ENCODE measurements at regions not wholly inside any gene's neighbourhood (a gene's known extent, or its start where the extent isn't known, plus 50 kb on each side); places are given as distances from the start of the nearest gene placed in this dataset.
A peak's percentile ranks its signal among the peaks of the same experiment; 100 is the strongest.
"Not testable (repeated sequence)": the region's sequence is repeated elsewhere in the genome, so short reads cannot be mapped to it uniquely, and the experiment has no call there.

DNA sequence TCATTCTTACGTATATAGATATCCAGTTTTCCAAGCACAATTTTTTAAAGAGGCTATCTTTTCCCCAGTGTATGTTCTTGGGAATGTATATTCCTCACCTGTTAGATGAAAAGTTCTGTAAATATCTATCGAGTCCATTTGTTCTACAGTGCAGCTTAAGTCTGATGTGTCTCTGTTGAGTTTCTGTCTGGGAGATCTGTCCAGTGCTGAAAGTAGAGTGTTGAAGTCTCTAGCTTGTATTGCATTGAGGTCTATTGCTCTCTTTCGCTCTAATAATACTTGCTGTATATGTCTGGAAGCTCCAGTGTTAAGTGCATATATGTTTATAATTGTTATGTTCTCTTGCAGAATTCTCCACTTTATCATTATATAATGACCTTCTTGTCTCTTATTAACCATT, 373.1 kb downstream of the PPARGC1A start:
- no peak for DNase-seq

DNA sequence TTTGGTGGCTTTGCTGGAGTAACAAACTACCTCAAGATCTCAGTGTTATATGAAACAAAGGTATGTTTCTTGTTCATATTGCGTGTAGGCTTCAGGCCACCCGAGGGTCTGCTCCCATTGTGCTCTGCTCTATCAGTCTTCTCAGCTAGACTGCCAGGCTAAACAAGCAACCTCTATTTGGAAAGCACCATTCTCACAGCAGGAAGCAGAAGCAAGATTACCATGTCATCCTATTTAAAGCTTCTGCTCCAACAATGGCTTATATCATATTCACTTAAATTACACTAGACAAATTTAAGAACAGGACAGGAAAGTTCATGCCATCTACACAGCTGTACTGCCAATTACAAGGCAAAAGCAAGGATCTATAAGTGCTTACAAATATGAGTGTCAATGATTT, 385.8 kb downstream of the PPARGC1A start:
- no peak for DNase-seq

- DNase-seq, result no peak
Observed at GRCh38 chr4:23500894-23501449, 388.9 kb downstream of the PPARGC1A start.

DNA sequence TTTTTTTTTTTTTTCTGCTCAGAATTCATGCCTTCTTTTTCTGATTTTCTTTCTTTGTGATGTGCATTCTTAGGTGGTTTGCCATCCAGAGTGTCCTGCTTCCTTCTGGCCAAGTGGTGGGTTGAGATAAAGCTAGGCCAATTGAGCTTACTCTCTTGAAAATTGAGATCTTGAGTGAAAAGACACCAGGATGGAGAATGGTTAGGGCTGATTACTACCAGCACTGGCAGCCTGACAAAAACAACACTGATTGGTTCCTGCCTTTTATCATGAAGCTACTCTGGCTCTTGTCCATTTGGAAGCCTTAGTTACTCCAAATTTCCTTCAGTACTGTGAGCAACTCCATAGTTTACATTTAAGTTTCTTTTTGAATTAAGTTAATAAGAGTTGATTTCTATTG, 404.0 kb downstream of the PPARGC1A start:
- no peak for DNase-seq

GRCh38 chr4:23484689-23485088, 405.2 kb downstream of the PPARGC1A start:
- DNase-seq, result no peak

DNA sequence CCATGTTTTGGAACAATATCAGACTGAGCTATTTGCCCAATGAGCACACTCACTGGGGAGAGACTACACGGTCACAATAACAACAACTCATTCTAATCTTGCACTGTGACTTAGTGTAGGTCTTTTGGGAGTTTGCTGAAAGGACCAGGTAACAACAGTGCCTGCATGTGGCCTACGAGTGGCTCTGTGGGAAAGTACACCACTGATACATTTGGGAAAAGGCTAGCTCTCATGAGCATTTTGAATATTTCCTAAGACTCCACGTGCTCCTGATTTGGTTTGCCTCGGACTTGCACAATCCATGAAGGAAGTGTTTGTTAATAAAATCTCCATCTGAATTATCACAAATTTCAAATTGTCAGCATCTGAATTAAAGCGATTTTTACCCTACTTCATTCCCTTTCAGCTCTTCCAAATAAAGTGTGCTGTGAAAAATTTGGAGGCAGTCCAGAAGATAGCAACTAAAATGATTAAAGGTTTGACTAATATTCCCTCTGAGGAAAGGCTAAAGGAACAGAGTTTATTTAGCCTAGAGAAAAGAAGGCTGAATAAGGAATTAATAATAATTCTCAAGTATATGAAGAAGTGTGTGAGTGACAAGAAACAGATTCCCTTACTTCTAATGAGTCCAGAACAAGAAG, 406.4 kb downstream of the PPARGC1A start:
- DNase-seq, result no peak

- no peak for DNase-seq
Observed at GRCh38 chr4:23481566-23481965, 408.3 kb downstream of the PPARGC1A start.

DNA sequence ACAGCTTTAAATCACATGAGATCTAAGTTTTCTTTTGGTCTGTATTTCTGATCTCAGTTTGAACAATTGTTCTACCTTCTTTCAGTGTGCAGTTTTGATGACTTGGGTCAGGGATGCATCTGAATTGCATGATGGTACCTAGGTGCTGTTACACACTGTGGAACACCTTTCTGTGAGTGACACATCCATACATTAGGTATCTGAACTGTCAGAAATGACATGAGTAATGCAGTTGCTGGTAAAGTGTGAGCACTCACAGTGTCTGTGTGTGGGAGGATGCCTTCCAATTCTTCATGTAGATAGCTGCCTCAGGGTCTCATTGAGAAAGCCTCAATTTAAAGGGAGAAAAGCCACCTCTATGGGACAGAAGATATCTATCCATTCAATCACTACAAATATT, 411.9 kb downstream of the PPARGC1A start:
- no peak for DNase-seq

- DNase-seq, result no peak
Observed at GRCh38 chr4:23476515-23477090, 413.2 kb downstream of the PPARGC1A start.

- no peak for DNase-seq
Observed at GRCh38 chr4:23463071-23463470, 426.8 kb downstream of the PPARGC1A start.

DNA sequence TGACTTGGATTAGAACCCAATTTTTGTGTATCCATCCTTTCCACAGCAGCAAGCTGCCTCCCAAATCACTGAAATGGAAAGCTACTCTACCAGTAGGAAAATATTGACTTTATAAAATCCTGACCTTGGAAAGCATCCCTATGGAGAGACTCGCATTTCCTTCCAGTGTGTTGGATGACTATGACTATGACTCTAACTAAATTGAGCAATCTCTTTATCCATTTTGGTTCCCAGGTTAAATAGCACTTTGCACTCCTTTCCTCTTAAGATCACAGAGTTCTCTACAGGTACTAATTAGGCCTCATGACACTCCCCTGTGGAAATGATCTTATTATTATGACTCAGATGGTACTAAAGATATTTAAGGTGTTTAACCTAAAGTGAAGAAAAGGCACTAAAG, 431.8 kb downstream of the PPARGC1A start:
- DNase-seq, result no peak

- DNase-seq, result no peak
Observed at GRCh38 chr4:23456864-23457263, 433.0 kb downstream of the PPARGC1A start.

- DNase-seq, result peak in 1 of 2 experiments; percentile 25
Observed at GRCh38 chr4:23455456-23456158, 434.2 kb downstream of the PPARGC1A start.

DNA sequence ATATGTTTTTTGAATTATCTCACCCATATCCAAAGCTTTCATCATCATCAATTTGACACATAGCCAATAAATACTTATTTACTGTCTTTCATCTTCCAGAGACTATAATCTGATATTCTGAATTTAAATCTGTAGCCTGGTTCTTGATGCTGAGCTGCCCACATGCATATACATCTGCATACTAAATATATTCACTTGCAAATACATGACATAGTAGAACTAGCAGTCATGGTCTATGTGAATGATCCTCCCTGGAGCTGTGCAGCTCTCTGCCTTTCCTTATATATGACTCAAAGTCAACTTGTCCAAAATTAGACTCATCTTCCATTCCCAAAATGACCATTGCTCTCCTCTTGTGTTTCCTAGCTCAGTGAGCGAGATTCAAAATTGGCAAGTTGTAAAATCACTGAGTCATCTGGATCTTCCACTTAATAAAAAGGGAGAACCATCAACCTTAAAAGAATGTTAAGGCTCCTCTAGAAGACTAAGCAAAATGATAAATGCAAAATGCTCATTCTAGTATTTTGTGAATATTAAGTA, 448.2 kb downstream of the PPARGC1A start:
- no peak for DNase-seq

GRCh38 chr4:23438764-23439163, 451.1 kb downstream of the PPARGC1A start:
- DNase-seq, result no peak

DNA sequence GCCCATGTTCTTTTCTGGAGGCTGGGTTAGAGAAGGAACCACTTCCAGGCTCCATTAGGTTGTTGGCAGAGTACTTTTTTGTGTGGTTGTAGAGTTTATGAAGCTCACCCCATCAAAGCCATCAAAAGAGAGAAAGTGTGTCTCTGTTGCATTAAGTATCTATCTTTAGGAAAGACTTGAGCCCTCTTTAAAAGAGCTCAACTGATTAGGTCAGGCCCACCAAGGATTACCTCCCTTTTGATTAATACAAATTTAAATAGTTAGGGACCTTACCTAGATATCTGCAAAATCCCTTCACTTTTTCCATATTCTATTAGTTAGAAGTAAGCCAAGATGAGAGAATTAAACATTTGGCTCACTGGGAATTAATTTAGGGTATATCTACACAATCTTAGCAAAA, 460.4 kb downstream of the PPARGC1A start:
- no peak for DNase-seq

DNA sequence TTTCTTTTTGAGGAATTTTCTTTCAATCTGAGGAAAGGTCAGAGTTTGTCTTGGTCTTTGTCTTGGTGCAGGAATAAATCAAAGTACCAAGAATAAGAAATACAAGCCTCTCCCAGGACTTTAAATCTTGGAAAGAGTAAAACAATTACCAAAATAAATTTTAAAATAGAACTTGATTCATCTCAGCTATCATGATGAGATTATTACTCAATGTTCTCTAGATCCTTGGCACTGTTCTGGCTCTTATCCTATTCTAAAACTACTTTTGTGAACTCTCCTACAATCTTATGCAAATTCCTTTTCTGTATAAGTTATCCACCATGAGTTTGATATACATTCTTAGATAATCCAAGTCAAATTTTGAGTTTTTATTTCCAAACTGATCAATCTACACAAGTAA, 464.3 kb downstream of the PPARGC1A start:
- no peak for DNase-seq

DNA sequence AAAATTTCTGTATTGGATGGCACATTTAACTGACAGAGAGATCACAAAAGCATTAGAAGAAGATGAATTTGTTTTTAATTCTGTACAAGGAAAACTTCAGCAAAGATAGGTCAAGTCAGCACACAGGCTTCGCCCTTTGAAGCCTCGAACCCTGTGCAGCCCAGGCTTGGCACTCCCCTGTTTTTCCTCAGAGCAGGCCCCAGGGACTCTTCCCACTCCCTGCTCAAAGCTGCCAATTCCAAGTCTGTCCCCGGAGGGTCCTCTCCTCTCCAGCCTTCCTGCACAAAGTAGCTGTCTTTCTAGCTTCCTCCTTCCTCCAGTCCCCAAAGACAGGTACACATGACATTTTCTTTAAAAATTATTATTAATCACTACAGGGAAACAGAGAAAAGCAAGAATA, 466.3 kb downstream of the PPARGC1A start:
- no peak for DNase-seq

DNA sequence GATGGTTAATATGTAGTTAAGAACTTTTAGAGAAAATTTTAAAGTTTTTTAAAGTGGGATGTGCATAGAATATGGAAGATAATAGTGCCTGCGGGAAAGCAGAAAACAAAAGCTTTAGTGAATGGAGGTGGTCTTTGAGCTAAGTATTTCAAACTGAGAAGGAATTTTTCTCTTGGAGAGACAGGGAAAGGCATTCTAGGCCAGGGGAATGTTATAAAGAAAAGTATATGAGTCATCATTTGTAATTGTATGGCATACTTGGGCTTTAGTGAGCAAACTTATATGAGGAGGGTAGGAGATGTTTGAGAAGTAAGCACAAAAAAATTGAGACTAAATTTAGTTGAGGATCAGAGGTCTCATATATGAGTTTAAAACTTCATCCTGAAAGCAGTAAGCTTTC, 467.0 kb downstream of the PPARGC1A start:
- DNase-seq, result no peak

GRCh38 chr4:23413631-23414030, 476.2 kb downstream of the PPARGC1A start:
- DNase-seq, result no peak

DNA sequence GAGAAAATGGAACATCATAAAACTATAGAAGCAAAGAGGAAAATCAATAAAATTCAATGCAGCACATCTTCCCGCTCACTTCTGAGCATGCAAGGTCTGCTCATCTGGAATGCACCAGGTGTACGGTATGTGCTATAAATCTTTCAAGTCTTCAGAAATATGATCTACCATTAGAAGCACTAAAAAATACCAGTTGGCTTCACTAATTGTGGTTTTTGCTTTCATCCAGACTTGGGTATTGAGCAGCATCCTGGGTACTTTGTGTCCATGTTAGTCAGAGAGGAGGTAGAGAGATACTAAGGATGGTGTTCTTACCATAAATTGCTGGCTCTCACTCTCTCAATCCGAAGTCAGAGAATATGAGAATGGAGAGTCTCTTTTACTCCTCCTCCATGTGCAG, 477.1 kb downstream of the PPARGC1A start:
- no peak for DNase-seq

- DNase-seq, result not testable (repeated sequence)
Observed at GRCh38 chr4:23408913-23409312, 480.9 kb downstream of the PPARGC1A start.

GRCh38 chr4:23401572-23401971, 488.3 kb downstream of the PPARGC1A start:
- DNase-seq, result no peak

Measured in NCI-H526 (cell line).